Right ventricle myocardium inferior (tissue), 1 donor: ENCODE measurements at regions not wholly inside any gene's neighbourhood (a gene's known extent, or its start where the extent isn't known, plus 50 kb on each side); places are given as distances from the start of the nearest gene placed in this dataset.
A peak's percentile ranks its signal among the peaks of the same experiment; 100 is the strongest.

ENCODE experiments used
- ATAC-seq: fragments of 200-7000 bp; cut with Tn5 transposase; one replicate; pipeline ENCODE4 v1.9.1; 2020; ENCODE audit warnings: mild to moderate bottlenecking, moderate library complexity
- DNase-seq: peaks from one replicate; pipeline ENCODE4 v3.0.0; 2021; ENCODE audit errors: missing footprints
- intact Hi-C: fragments of 100-400 bp; cut with DNase I; formaldehyde crosslinking; loops from one replicate; pipeline ENCODE4 v1.11.0; 2022
- donor health status: DM: no; HTN: yes; CAD: no; lungs with severe emphysema.

DNA sequence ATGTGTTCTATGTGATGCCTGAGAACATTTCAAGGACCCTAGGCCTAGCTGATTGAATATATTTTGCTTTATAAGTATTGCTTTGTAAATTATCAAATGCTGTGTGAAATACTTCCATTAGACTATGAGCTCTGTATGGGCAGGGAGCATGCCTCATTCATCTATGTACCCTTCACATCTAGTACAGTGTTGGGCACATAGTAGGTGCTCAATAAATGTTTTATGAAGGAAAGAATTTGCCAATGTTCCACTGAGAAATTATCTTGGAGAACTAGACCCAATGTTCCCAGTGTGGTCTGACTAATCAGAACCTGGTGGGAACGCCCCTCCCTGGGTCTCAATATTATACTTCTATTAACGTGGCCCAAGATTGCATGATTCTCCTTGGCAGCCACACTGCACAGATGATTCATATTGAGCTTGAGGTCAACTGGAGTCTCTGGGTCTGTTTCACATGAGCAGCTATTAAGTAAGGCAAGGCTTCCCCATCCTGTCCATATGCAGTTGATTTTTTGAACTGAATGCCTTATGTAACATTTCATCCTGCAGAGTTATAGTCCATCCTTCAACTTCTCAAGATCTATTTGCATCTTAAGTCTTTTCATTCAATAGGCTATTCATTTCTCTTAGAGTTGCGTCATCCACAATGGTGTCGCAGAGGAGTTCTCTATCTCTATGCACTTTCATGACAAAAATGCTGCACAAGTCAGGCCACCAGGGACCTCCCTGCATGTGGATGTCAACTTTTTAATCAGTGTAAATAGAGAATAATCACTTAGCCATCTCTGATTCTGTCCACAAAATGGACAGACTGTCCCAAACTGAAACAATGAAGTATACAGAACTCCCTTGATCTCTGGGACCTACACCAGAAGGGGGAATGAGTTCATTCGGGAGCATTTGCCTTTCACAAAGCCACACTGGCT lies 257.6 kb downstream of the CYP26B1 start:
- ATAC-seq = peak; percentile 90
- intact Hi-C loops = no loop called here
- DNase-seq = no peak

DNA sequence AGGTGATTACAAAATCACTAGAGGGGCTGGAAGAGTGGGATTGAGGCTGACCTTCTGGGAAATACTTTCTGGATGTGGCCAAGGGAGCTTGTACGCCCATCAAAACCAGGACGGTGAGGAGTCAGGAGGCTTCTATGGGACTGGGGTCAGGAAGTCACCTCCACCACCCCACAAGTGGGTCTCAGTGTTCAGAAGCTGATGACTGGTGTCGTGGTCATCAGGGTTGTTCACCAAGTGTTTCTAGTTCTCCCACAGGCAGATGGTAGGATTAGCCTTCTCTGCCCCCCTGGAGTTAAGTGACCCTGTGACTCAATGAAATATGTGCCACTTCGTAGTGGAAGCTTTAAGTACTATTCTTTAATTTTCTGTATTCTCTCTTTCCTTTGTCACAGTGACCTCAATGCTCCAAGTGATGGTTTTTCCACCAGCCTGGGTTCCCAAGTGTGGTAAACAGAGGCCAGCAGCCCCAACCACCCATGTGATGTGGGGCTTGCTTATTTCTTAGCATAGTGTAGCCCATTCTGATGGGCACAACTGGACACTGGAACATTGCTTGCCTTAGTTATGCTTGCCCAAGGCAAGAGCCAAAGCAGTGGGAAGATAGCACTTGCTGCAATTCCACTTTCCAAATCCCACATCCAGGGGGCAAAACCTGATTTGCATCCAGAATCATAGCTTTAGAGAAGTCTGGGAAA lies 258.8 kb downstream of the CYP26B1 start:
- ATAC-seq (no peak), DNase-seq (no peak)
- intact Hi-C loops = no loop called here

DNA sequence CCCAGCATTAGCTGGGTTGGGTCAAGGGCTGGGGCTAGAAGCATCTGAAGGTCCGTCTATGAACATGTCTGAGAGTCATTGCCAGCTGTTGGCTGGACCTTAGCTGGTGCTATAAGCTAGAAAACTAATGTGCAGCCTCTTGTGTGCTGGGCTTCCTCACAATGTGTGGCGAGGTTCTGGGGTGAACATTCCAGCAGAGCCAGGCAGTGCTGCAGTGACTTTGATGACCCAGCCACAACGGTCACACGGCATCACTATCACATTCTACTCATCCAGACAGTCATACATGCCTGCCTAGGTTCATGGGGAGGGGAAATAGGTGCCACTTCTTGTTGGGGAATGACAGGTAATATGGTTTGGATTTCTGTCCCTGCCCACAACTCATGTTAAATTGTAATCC lies 260.5 kb downstream of the CYP26B1 start:
- ATAC-seq (no peak), DNase-seq (no peak)
- intact Hi-C loops = no loop called here

DNA sequence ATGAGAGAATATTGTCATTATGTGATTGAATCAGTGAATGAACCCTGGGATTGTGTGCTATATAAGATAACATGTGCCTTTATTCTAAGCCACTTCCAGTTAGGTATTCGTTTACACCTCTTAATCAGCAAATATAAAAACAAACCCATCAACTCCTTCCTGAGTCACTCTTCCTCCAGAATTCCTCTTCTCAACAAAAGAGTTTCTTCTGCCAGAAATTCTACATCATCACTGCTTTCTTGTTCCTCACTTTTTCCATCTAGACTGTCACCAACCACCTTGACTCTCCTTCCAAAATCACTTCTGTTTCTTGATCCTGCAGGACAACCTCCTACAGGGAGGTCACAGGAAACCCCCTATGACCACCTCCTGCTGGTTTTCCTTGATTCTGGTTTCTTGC lies 261.4 kb downstream of the CYP26B1 start:
- intact Hi-C loops = no loop called here
- no peak for ATAC-seq
- no peak for DNase-seq

DNA sequence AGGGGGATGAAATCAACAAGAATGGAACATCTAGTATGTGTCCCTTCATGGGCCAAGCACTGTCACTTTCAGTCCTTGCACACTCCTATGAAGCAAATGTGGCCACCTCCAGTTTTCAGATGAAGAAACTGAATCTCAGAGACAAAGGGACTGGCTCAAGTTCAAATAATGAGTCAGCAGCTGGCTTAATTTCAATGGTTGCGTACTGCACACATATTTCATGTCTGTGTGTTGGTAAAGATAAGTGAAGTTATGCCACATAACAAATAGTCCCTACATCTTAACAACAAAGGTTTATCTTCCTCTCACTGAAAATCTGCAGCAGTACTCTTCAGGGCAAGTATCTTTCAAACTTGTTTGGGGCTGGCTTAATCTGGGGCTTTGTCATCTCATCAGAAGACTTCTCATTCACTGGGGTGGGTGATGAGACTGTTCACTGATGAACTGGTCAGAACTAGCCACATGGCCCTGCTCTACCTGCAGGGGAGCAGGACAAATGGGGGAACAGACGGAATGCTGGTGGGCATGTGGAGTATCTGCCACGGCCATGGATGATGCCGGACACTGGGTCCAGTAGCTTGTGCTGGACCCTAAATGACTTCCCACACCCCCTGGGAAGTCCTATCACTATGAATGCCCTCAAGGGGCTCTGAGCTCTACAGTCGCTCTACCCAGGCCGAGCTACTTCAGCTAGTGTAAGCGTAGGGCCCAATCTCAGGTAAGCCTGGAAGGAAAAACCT lies 263.2 kb downstream of the CYP26B1 start:
- DNase-seq (no peak), ATAC-seq (no peak)
- intact Hi-C loops = no loop called here

DNA sequence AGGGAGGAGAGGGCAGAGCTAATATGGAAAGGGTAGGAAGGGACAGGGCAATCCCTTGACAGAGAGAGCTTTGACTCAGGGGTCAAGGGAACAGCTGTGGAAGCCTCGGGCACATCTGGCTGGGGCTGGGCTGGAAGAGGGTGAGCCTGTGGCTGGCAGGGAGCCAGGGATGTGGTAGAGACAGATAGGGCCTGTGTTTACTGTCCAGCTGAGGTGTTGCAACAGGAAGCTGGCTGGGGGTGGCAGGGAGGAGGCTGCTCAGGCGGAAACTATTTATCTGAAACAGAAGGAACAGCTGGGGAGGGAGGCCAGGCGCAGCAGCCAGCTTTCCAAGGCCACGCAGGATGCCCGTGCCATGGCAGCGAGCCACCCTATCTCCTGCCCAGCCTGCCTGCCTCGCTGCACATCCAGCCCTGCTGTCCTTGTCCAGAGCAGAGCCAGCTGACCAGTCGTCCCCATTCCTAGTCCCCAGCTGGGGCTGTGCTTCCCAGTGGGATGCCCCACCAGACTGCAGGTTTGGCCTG lies 264.7 kb downstream of the CYP26B1 start:
- ATAC-seq (peak; percentile 81), DNase-seq (peak; percentile 88)
- intact Hi-C loops = no loop called here

DNA sequence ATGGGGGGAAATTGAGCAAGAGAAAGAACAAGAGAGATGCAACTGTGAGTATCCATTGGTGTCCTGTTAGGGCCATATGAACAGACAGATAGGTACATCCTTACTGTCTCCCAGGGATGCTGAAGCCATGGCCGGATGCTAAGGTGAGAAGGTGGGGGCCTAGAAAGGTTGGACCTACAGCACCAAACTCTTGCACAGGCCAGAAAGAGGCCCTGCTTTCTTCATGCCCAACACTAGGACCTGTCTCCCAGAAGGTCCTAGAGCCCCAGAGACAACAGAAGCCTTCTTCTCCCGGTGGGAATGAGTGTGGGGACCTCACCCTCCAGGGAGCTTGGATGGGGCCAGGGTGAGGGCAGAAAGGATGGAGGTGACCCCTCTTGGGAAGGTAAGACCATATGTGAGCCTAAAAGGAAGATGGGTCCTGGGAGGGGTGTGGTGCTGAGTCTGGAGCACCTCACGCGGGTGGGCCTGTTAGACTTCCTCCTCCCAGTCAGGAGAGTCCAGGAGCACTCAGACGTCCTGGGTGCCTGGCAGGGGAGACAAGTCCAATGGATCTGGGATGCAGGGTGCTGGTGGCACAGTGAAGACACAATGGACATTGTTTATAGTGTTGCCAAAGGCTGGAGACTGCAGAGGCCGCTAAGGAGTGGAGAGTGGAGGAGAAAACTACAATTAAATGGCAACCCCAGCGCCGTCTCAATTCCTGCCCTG lies 265.3 kb downstream of the CYP26B1 start:
- intact Hi-C loops = no loop called here
- no peak for DNase-seq
- no peak for ATAC-seq

DNA sequence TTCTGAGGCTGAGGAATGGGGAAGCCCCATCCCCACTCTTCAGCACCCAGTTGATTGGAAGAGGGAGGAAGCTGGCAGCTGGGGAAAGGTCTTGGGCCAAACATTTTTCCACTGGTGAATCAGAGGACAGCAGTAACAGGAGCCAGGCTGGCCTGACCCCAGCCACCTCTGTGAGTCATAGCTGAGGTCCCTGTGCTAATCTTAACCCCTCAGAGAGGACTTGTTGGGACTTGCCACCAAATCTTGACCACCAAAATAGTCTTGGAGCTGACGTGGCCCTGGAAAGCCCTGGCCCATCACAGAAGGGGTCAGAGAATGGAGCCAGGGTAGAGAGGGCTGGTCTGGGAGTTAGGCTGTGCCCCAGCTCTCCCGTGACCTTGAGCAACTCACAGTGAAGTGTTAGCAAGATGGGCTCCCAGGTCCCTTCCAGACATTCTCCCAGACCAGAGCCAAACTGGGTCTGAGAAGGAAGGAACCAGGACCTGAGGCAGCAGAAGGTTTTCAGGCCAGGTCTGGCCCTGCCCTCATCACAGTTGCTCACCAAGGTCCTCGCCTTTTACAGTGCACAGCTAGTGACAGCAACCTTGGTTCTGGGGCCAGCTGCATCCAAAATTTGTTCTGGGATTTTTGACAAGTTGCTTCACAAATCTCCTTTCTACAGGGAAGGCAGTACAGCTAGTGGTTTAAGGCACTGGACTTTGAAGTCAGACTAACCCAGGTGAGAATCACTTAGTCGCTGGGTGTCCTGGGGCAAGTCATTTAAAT lies 266.6 kb downstream of the CYP26B1 start:
- peak; percentile 57 for ATAC-seq
- intact Hi-C loops = no loop called here
- peak; percentile 72 for DNase-seq

DNA sequence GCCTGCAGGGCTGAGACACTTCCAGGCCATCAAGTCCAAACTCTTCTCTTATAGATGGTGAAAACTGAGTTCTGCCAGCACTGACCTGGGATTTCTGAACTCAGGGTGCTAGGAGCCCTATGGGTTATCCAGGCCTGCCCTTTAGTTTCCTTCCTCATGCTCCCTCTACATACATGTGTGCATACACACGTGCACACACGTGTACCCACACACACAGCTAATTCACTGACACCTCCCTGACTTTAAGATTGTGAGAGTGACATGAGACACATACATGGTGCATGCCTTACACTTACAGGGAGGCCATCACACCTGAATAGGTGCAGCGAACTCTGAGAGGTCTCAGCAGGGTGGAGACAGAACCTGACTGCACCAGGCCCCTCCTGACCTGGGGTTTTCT lies 267.4 kb downstream of the CYP26B1 start:
- intact Hi-C loops = no loop called here
- DNase-seq (no peak), ATAC-seq (no peak)

DNA sequence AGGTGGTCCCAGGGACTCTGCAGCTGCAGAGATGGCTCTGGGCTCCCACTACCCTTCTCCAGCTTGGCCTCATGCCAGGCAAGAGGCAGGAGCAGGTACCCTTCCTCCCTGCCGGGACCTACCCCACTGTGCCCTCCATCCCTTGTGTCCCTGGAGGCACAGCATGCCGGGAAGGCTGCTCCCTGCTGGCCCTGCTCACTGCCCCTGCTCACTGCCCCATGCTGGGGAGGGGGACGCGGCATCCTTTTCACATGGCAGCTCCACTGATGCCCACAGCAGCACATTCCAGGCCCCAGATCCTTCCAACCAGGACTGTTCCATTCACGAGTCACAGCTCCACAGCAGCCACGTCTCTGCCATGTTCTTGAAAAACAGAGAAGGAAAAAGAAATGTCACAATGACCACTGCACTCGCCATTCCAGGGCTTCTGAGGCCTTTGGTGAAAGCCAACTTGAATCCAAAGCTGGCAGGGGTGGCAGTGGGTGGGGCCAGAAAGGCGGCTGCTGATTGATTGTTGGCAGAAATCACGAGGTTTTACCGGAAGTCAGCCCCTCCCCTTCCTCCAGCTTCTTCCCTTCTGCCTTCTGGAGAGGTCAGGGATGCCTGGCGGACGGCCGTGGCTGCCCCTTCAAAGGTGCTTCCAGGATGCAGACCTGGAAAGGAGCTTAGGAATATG lies 268.0 kb downstream of the CYP26B1 start:
- intact Hi-C loops = no loop called here

DNA sequence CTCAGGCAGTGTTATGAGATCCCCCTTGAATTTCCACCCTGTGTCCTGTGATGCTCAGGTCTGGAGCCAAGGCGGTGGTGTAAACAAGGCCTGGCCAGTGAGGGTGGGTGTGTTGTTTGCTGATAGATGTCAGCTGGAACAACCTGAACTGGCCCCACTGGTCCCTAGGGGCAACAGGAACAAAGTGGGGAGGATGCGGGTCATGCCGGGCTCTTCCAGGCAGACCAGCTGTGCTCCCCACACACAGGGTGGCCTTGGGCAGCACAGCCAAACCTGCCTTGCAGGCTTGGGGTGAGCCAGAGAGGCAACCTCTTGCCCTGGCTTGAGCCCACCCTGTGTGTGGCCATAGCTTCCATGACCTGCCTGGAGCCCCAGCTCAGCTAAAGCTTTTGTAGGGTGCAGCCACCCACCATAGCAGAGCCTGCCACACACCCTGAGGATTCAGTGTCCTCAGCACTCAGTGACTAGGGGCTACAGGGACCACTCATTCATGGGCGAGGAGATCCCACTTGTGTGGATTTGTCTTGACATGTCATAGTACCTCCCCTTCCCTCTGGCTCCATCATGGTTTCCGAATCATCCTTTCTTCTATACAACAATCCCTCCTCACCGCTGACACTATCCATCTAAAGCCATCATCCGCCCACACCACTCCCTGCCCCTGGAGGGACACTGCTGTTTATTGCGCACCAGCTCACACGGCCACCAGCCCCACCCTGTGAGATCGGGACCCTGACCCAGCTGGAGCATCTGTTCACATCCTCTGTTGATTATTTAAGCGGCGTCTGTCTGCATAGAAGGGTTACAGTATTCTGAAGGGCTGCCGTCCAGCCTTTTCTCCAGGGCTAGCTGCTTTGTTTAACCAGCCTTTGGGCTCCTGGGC lies 268.8 kb downstream of the CYP26B1 start:
- ATAC-seq = no peak
- DNase-seq = no peak
- intact Hi-C loops = no loop called here

More for the DNA sequence above, 268.0 kb downstream of the CYP26B1 start:
- DNase-seq = no peak
- ATAC-seq = no peak

DNA sequence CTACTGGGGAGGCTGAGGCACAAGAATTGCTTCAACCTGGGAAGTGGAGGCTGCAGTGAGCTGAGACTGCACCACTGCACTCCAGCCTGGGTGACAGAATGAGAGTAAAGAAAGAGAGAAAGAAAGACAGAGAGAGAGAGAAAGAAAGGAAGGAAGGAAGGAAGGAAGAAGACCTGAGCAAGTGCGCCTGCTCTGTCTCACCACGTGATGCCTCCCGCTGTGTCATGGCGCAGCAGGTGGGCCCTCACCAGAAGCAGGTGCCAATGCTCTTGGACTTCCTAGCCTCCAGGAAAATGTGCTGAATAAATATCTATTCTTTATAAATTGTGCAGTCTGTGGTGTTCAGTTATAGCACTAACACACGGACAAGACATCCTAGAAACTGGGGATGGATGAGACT lies 270.0 kb downstream of the CYP26B1 start:
- ATAC-seq (no peak), DNase-seq (no peak)
- intact Hi-C loops = no loop called here

DNA sequence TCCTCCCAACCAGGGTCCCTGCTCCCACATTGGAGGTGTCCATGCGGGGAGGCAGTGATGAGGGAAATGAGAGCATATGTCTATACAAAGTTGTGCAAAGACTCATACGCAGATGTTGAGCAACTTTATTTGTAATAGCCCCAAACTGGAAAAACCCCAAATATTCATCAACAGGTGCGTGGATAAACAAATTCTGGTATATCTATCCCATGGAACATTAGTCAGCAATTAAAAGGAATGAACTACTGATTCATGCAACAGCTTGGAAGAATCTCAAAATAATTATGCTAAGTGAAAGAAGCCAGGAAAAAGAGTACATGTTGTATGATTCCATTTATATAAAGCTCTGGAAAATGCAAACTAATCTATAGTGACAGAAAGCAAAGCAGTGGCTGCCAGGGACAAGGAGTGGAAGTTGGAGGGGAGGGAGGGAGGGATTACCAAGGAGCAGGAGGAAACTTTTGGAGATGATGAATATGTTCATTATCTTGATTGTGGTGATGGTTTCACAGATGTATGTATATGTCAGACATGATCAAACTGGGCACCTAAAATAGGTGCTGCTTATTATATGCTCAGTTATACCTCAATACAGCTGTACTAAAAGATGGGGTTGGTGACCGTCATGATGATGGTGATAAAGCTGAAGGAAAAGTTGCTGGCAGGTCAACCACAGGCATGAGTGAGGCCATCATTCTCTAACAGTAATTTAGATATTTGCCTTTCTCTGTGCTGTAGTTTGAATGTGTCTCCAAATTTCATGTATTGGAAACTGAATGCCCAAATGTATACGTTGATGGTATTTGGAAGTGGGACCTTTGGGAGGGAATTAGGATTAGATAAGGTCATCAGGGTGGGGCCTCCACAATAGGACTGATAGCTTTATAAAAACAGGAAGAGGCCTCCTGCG lies 270.9 kb downstream of the CYP26B1 start:
- intact Hi-C loops = no loop called here
- ATAC-seq = no peak
- DNase-seq = no peak

DNA sequence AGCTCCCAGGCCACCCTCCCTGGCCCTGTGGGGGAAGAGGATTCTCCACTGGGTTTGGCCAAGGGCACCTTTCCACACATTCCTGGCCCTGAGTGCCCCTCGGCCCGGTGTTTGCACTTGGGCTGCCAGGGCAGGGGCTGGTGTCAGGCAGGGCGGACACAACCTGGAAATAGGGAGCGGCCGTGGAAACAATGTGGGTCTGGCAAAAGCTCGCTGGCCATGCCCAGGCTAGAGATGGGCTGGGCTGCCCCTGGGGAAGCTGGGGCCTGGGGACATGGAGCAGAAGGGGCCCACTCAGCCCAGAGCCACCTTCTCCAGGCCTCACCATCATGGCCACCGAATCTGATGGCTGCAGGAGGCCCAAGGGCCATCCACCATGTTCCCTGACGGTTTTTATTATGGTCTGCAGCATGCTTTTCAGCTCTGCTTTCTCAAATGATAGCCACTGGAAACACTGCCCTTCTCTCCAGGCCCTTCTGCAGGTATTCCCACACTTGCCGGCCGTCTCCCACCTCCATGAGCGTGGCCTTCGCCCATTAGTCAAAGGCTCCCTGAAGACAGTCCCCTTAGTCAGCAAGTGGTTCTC lies 275.1 kb downstream of the CYP26B1 start:
- ATAC-seq (no peak), DNase-seq (no peak)
- intact Hi-C loops = no loop called here

DNA sequence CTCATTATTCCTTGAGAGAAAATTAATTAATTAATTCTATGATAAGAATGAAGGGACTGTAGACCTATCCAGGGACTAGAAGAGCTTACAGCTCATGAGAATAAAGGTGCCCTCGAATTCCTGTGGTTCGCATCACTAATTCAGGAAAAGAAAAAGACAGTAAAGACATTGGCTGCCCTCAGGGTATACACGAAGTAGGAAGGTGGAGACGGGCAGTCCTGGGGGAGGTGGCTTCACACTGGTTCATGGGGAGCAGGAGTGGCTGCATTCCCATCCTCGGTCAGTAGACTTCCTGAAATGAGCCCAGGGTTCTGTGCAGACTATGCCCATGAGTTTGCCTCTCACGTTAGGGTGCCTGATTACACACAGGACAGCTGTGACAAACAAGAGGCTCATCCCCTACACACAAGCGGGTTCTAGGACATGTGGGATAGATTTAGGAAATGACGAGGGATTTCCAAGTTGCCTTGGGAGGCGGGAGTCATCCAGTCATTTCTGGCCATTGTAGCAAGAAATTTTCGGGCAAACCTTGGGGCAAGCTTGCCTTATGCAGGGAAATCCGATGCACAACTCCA lies 282.2 kb downstream of the CYP26B1 start:
- intact Hi-C loops = no loop called here
- ATAC-seq (no peak), DNase-seq (no peak)
